HG03571 (cell line): ENCODE measurements at regions not wholly inside any gene's neighbourhood (a gene's known extent, or its start where the extent isn't known, plus 50 kb on each side); places are given as distances from the start of the nearest gene placed in this dataset.

Source experiments
- ATAC-seq: cut with Tn5 transposase; IDR thresholded peaks from one replicate; pipeline ENCODE4 v1.9.1; 2021; ENCODE audit not compliant: unreplicated experiment

DNA sequence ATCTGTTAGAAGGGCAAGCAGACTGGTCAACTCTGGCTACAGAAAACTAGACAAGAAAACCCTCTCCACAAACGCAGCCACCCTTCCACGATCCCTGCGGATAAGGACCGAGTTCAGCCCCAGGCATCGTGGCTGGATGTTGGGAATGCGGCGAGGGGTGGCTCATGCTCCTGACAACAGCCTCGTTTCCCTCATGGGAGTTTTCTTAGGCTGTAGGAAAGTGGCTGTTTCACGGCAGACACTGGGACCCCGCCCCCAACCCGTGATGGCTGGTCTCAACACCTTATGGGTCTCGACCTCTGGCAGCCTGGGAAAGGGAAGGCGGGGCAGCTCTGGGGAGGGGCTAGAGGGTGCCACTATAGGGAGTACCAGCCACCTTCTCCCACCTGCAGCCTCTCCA, 123.3 kb downstream of the RFLNA start:
- ATAC-seq: no peak

DNA sequence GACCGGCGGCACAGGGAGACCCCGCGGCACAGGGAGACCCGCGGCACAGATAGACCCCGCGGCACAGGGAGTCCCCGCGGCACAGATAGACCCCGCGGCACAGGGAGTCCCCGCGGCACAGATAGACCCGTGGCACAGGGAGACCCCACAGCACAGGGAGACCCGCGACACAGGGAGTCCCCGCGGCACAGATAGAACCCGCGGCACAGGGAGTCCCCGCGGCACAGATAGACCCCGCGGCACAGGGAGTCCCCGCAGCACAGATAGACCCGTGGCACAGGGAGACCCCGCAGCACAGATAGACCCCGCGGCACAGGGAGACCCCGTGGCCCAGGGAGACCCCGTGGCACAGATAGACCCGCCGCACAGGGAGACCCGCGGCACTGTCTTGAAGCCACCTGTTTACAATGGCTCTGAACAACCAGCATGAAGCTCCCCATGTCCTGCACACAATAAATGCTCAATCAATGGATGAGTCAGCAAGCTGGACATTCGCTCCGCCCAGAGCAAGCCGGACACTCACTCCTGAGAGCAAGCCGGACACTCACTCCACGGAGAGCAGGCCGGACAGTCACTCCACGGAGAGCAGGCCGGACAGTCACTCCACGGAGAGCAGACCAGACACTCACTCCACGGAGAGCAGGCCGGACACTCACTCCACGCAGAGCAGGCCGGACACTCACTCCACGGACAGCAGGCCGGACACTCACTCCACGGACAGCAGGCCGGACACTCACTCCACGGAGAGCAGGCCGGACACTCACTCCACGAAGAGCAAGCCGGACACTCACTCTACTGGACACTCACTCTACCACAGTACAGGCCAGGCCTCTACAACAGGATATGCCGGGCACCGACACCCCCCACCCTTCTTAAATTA, 121.9 kb downstream of the RFLNA start:
- ATAC-seq: no peak

DNA sequence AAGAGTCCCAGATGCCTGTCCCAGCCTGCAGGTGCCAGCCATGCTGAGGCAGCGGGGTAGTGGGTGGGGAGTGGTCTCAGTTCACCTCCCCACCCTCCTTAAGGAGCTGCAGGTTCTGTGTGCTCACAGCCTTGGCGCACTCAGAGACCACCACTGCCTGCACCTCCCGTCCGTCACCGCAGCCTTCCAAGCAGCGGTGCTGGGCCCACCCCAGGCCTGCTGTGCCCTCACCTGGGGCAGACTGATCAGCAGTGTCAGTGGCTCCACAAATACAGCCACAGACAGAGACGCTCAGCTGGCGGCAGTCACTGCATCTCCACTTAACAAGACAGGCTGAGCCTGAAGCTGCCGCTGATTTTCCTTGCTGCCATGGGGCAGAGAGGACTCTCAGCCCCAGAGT, 120.2 kb downstream of the RFLNA start:
- no peak for ATAC-seq

DNA sequence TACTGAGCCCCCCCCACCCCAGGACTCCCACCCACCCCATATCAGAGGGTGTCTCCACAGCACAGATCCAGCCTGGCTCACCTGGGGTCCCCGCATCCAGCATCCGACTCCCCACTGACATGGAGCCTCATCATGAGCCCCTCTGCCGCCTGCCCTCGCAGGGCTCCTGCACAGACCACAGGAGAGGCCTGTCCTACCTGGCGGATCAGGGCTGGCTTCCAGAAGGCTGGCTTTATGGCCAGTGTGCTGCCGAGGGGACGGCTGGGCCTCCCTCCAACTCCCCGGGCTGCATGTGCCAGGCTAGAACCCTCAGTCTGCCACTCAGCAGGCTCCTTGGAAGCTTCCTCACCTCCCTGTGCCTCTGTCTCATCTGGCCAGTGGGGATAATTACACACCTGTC, 119.0 kb downstream of the RFLNA start:
- ATAC-seq: no peak

DNA sequence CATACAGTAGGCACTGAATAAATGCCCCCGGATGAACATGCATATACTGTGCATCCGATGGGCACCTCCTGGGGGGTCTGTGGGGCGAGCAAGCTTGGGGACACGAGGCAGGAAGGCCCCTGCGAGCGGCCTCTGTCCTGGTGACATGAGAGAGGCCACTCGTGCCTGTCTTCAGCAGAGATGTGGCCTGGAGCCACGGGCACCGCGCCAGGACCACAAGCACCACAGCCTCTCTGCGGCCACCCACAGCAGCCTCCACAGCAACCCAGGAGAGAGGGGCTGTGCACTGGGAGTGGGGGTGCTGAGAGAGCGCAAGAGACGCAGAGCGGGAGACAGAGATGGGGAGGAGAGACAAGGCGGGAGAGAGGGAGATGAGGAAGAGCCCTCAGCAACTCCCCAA, 118.5 kb downstream of the RFLNA start:
- no peak for ATAC-seq

DNA sequence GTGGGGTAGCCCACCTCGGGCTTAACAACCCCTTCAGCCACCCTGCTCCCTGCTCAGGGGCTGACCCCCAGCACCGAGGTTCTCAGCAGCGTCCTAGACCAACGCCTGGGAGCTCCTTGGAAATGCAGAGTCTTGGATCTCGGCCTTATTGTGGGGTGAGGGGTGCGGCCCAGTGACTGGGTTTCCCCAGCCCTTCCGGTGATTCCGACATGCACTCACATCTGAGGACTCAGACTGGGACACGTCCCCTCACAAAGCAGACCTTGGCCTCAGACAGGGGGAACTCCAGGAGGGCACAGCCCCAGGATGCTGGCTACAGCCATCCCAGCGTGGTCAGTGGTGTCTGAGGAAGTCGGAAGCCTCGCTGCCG, 117.7 kb downstream of the RFLNA start:
- ATAC-seq: no peak

DNA sequence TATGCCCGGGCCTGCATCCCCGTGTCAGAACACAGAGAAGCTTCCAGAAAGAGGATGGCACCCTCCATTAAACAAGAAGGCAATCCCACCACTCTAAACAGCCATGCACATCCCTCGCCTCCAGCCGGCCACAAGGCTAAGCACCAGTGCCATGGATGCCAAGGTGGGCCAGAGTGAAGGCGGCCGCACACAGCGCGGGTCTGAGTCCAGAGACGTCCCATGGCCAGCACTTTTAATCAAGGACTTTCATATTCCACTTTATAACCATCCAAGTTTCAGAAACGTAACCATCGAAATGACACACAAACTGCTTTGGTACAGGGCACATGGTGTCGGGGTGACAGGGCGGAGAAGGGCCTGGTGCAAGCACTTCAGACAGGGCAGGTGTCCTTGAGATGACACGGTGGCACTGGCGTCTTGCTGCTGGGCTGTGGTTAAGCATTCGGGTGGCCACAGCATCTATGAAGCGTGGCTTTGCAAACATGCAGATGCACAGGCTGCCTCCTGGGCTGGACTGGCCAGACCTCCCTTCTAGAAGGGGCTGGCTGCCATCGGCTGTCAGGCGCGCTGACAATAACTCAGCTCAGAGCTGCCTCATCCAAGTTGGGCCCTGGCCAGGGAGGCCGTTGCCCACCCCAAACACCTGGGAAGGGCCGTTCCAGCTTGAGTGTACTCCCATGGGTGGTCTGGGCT, 117.2 kb downstream of the RFLNA start:
- no peak for ATAC-seq

DNA sequence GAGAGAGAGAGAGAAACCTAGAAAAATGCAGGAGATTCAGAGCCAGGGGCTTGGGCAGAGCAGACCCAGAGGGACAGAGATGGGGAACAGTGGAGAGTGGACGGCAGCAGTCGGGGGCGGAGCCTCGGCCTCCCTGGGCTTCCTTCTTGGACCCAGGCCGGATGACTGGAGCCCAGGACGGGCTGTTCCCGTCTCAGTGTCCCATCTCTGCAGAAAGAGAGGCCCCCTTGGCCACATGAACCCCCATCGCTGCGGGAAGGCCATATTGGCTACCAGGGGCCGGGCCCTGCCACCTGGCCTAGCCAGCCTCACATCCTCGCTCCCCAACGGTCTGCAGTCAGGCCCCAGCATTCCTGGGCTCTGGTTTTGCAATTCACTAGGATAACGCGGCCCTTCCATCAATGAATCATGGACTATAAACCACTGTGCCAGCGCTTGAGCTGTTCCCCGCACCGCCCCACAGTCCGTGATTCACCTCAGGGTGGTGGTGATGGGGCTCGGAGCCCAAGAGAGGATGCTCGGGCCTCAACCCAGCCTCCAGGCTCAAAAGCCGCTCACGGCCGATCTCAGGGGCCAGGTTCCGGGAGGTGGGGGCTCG, 116.5 kb downstream of the RFLNA start:
- ATAC-seq: no peak

DNA sequence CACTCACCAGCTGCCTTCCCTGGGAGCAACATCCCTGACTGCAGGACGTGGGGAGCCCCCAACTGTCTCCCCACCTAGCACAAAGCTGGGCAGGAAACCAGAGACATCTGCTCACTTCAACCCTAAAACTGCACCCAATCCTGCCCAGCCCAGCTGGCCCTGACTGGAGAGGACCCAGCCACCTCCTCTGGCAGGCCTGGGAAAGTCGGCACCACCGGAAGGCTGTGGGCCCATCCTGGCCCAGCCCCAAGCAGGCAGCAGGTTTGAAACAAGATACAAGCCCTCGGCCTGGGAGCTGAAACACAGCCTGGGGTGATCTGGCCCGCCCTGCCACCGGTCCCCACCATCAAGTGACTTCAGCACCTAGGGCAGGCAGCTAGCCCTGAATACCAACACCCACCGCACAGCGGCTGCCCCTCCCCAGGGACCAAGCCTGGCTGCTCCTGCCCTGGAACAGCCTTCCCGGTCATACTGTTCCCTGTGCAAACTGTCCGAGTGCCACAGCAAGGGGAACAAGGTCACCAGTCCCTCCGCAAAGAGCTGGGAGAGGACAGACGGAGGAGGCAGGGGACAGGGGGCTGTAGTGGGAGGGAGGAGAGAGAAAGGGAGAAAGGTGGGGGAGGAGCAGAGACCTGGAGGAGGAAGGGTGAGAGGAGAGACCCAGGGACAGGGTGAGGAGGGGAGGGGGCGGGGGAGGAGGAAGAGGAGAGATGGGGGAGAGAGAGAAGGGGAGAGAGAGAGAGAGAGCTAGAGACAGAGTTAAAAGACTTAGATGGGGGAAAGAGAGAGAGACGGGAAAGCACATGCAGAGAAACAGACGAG, 115.7 kb downstream of the RFLNA start:
- ATAC-seq: no peak

DNA sequence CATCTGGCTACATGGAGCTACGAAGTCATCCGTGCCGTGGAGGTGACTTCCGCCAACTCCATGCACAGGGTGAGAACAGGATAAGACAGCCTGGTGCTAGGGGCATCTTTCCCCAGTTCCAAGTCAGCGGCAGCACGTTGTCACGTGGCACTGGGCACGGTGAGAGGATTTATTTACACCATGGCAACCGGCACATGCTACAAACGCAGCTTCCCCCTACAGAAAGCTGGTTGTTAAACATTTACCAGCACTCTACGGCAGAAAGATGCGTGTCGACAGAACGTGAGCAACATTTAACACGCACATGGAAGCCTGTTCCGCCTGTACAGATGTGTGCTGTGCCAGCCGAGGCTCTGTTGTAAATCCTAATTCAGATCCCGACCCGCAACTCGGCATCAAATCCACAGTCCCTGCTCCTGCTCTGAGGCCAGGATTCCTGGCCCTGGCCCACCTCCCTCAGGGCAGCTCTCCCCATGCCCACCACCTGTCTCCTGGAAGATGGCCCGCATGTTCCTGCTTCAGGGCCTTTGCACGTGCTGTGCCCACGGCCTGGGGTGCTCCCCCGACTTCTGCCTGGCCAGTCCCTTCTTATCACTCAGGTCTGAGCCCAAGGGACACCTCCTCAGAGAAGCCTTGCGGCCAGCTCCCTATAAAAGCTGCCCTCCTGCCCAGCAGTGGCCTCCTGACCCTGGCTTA, 114.1 kb downstream of the RFLNA start:
- no peak for ATAC-seq

DNA sequence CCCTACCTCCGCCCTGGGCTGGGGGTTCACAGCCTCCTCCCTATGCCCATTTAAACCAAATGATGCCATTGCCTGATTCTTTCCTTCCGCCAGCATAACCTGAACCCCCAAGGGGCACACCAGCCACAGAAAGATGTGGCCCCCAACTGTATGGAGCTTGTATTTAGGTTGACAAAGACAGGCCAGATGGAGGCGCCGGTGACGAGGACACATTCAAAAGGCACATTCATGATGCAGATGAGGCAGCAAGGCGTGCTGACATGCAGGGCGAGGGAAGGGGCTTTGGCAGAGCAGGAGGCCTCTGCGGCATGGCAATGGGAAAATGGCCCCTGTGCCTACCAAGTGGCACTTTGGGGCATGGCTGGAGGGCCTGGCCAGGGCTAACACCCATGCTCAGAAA, 112.2 kb downstream of the RFLNA start:
- ATAC-seq: no peak

DNA sequence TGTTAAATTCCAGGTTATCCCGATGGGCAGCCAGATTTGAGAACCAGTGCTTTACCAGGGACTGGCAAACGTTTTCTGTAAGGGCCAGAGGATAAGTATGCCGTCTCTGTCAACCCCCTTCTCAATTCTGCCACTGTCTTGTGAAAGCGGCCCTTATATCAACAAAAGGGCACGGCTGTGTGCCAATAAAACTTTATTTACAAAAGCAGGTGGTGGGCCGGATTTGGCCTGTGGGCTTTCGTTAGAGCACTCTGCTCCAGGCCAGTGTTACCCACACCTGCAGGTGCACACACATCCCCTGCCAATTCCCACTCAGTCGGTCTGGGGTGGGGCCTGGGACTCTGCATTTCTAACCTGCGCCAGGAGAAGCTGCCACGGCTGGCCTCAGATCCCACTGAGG, 111.2 kb downstream of the RFLNA start:
- no peak for ATAC-seq

DNA sequence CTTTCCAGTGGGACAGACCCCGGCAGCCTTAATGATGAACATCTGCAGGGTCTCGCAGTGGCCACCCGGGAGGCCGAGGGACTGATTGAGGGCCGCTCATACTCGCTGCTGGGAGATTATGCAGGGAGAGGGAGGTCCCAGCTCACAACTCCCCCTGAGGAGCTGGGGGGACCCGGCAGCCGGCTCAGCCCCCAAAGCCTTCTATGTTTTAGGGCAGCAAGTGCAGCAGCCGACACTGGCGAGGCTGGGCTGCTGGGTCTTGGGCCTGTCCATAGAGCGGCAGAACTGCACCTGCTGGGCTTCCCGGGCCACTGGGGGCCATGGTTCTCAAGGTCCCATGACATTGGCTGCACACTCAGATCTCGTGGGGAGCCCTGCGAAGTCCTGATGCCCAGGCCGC, 110.7 kb downstream of the RFLNA start:
- no peak for ATAC-seq

DNA sequence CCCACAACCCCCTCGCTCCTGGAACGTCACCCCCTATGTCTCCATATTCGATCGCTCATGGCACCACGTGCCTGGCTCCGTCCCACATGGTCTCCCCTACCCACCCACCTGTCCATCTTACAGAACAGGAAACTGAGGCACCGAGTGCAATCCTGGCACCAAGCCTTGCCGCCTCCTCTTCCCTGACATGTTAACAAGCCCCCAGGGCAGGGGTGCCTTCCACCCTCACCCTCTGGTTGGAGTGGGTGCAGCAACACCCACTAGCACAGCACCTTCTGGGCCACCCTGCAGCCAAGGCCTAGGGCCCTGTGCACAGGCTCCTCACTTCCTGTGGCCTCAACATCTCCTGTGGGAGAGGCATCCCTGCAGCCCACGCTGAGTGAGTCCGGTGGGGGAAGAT, 110.3 kb downstream of the RFLNA start:
- no peak for ATAC-seq

DNA sequence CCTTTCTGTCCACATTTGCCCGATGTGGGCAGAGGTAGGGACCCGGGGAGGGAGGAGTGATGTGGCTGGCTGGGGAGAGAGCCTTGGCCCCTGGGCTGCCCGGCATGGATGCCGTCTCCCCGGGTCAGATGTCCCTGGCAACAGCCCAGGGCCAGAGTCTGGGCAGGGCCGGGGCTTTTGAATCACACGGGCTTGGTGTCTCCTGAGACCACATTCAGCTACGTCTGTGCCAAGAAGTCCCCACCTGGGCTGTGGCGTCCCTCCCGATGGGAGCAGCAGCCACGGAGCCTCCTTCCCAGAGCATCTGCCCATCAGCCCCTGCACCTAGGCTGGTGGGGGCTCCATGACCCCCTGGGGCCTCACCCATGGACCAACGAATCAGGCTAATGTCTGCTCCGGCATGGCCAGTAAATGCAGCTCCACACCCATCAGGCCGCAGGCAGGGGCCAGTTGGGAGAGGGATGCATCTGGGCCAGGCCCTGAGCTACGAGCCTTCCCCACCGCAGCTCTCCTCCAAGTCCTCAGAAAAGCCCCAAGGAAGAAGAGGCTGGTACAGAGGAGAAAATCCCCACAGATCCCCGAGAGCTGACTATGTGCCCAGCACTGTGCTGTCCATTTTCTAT, 109.4 kb downstream of the RFLNA start:
- no peak for ATAC-seq

DNA sequence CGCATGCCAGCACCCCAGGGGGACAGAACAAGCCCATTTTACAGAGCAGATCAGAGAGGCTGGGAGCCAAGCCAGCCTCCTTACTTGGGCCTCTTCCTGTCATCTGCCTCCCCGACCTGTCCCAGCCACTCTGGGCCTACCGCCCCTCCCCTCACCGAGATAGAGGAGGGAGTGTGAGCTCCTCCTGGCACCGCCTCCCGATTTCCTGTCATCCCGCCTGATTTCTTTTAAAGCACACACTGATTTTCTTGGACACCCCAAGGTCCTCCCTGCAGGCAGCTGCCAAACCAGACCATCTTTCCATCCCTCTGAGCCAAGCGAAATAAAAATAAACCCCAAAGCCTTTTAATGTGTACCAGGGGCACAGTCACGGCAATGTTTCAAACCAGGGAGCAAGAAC, 108.4 kb downstream of the RFLNA start:
- ATAC-seq: no peak

DNA sequence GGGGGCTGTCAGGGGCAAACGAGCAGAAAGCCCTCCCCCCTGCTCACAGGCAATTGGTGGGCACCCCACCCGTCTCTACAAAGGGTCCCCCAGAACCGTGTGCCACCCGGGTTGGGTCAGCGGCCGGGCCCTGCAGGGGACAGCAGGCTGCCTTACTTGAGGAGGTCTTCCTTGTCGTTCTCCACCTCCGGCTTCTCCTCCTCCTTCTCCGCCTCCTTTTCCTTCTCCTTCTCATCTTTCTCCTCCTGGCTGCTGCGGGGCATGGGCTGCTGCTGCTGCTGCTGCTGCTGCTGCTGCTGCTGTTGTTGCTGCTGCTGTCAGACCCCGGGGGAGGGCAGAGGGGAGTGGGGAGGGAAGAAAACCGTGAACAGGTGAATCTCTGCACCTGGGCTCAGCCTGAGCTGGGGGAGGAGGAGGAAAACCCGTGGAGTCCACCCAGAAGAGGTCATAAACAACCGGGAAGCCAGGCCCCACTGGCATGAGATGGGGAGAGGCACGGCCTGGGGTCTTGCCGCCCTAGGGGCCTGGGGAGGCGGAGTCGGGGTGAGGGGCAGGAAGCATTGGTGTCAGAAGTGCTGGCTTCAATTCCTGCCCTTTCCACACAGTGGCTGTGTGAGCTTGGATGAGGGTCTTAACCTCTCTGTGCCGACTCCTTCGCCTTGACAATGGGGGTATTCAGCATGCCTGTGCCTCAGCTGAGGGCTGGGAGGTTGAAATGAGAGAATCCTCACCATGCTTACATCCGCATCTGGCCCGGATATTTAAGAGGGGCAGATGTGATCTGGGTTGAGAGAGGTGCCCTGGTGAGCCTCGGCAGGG, 107.6 kb downstream of the RFLNA start:
- ATAC-seq: no peak

DNA sequence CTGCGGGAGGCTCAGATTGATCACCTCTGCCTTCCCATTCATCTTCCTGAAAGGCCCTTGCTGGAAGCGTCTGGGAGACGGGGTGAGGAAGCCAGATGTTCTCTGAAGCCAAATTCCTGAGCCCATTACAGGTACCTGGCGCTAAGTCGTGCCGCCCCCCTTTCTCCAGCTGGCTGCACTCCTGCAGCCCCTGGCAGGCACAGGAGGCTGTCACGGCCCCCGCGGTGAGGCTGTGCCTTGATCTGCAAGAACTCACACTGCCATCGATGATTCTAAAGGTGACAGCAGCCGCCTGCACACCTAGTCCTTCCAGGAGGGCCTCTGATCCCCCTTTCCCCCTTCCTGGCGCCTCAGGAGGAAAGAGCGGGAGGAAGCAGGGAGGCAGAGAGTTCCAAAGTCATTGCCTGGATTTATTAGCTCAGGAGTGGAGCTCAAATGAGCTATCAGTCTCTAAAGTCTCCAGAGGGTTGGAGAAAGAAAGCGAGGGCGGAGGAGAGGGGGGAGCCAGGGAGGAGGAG, 106.9 kb downstream of the RFLNA start:
- no peak for ATAC-seq

DNA sequence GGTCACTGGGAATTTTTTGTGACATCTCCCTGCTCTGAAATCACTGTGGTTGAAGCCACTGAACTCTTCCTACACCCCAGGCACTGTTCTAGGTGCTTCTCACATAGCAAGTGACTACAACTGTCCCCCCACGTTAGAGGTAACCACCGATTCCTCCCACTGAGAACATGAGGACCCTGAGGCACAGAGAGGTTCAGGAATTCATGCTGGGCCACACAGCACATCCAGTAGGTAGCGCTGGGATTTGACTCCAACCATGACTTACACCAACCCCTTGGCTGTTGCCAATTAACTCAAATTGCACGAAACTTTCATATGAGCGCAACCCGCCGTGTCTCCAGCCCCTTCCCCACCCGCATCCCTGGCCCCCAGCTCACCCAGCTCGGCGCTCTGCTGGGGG, 105.2 kb downstream of the RFLNA start:
- ATAC-seq: no peak
